ENCODE measurements at regions not wholly inside any gene's neighbourhood (a gene's known extent, or its start where the extent isn't known, plus 50 kb on each side); places are given as distances from the start of the nearest gene placed in this dataset.

- no peak for DNase-seq (ENCODE audit: low read depth)
Measured at GRCh38 chr1:221067721-221068120, 188.5 kb downstream of the HLX start.

GRCh38 chr1:221069178-221069903 lies 190.1 kb downstream of the HLX start:
- DNase-seq (ENCODE audit: low read depth): no peak

GRCh38 chr1:221069986-221070385 lies 190.7 kb downstream of the HLX start:
- no peak for DNase-seq (ENCODE audit: low read depth)

GRCh38 chr1:221071777-221072176 lies 192.5 kb downstream of the HLX start:
- no peak for DNase-seq (ENCODE audit: low read depth)

GRCh38 chr1:221072214-221072613 lies 193.0 kb downstream of the HLX start:
- no peak for DNase-seq (ENCODE audit: low read depth)

- no peak for DNase-seq (ENCODE audit: low read depth)
Measured at GRCh38 chr1:221074332-221074731, 195.1 kb downstream of the HLX start.

- no peak for DNase-seq (ENCODE audit: low read depth)
Measured at GRCh38 chr1:221075911-221076310, 196.7 kb downstream of the HLX start.

- DNase-seq (ENCODE audit: low read depth): no peak
Measured at GRCh38 chr1:221076391-221076811, 197.2 kb downstream of the HLX start.

GRCh38 chr1:221078260-221078965 lies 199.2 kb downstream of the HLX start:
- DNase-seq (ENCODE audit: low read depth): no peak

- DNase-seq (ENCODE audit: low read depth): no peak
Measured at GRCh38 chr1:221083902-221084301, 204.7 kb downstream of the HLX start.

- no peak for DNase-seq (ENCODE audit: low read depth)
Measured at GRCh38 chr1:221084681-221085080, 205.4 kb downstream of the HLX start.

GRCh38 chr1:221085701-221086375 lies 206.6 kb downstream of the HLX start:
- no peak for DNase-seq (ENCODE audit: low read depth)

GRCh38 chr1:221087919-221088318 lies 208.7 kb downstream of the HLX start:
- no peak for DNase-seq (ENCODE audit: low read depth)

- DNase-seq (ENCODE audit: low read depth): no peak
Measured at GRCh38 chr1:221089273-221089672, 210.0 kb downstream of the HLX start.

- no peak for DNase-seq (ENCODE audit: low read depth)
Measured at GRCh38 chr1:221089803-221090202, 210.6 kb downstream of the HLX start.

GRCh38 chr1:221093903-221094791 lies 214.9 kb downstream of the HLX start:
- DNase-seq (ENCODE audit: low read depth): peak; percentile 43

GRCh38 chr1:221097479-221098281 lies 218.4 kb downstream of the HLX start:
- DNase-seq (ENCODE audit: low read depth): peak; percentile 94

- DNase-seq (ENCODE audit: low read depth): no peak
Measured at GRCh38 chr1:221098471-221099405, 219.5 kb downstream of the HLX start.

Data from myocyte (in vitro differentiated cells).